IMR-90 (cell line): ENCODE measurements at regions not wholly inside any gene's neighbourhood (a gene's known extent, or its start where the extent isn't known, plus 50 kb on each side); places are given as distances from the start of the nearest gene placed in this dataset.

Experiments
- ATAC-seq: fragments of 200-7000 bp; cut with Tn5 transposase; 2 replicates; pipeline ENCODE4 v1.9.1; 2020; ENCODE audit warnings: low read depth, mild to moderate bottlenecking, moderate library complexity
- BruUV-seq: library from RNA; stranded (reverse); fragments of 400-500 nt; replicated peaks from 2 replicates; lab custom pipeline; 2021; lab: Mats Ljungman, UMichigan
- CTCF ChIA-PET: fragments of 300-600 bp; formaldehyde crosslinking; extraction: SDS; loops from one replicate; lab custom pipeline; 2021; ENCODE audit warnings: antibody characterized with exemption; lab: Yijun Ruan, JAX
- POLR2A ChIA-PET: fragments of 300-600 bp; sonication (Branson Sonifier 250); formaldehyde crosslinking; loops from one replicate; lab custom pipeline; 2022; ENCODE audit warnings: antibody characterized with exemption; ENCODE audit not compliant: unreplicated experiment; lab: Charles Lee
- DNase-seq: peaks from one replicate; pipeline ENCODE4 v3.0.0; 2013
- H2AFZ ChIP-seq: replicated peaks from 2 replicates; pipeline ENCODE3; 2013; ENCODE audit warnings: low read length, mild to moderate bottlenecking; ENCODE audit not compliant: poor library complexity
- H2AK5ac ChIP-seq: 2 replicates; pipeline ENCODE4 v1.6.1; 2013; ENCODE audit warnings: low read depth, low read length, inconsistent platforms
- H2AK9ac ChIP-seq: replicated peaks from 2 replicates; pipeline ENCODE3; 2013; ENCODE audit warnings: mild to moderate bottlenecking, low read depth, low read length, moderate library complexity; ENCODE audit not compliant: poor library complexity
- H2BK120ac ChIP-seq: 2 replicates; pipeline ENCODE4 v1.6.1; 2013; ENCODE audit warnings: low read depth, low read length, inconsistent platforms
- H2BK15ac ChIP-seq: 3 replicates; pipeline ENCODE4 v1.6.1; 2013; ENCODE audit warnings: low read depth, low read length, inconsistent platforms
- H2BK20ac ChIP-seq: 2 replicates; pipeline ENCODE4 v1.6.1; 2013; ENCODE audit warnings: low read depth, mild to moderate bottlenecking, inconsistent platforms, low read length, moderate library complexity
- H2BK5ac ChIP-seq: 2 replicates; pipeline ENCODE4 v1.6.1; 2013; ENCODE audit warnings: mild to moderate bottlenecking, low read depth, low read length, inconsistent platforms; ENCODE audit not compliant: poor library complexity, severe bottlenecking
- H3K14ac ChIP-seq: replicated peaks from 2 replicates; pipeline ENCODE4 v1.6.1; 2013; ENCODE audit warnings: low read depth, low read length, inconsistent platforms
- H3K18ac ChIP-seq: 2 replicates; pipeline ENCODE4 v1.6.1; 2013; ENCODE audit warnings: low read depth, low read length, control low read depth
- H3K23ac ChIP-seq: 2 replicates; pipeline ENCODE4 v1.6.1; 2013; ENCODE audit warnings: low read depth, low read length, inconsistent platforms
- H3K27ac ChIP-seq: 2 replicates; pipeline ENCODE4 v1.5.1; 2013; ENCODE audit warnings: mild to moderate bottlenecking, control low read depth, low read length; ENCODE audit not compliant: insufficient read depth
- H3K27me3 ChIP-seq: 2 replicates; pipeline ENCODE4 v1.6.1; 2013; ENCODE audit warnings: low read length; ENCODE audit not compliant: control insufficient read depth, insufficient read depth
- H3K36me3 ChIP-seq: 2 replicates; pipeline ENCODE4 v1.6.1; 2013; ENCODE audit warnings: low read length, mixed read lengths; ENCODE audit not compliant: control insufficient read depth, insufficient read depth
- H3K4ac ChIP-seq: 2 replicates; pipeline ENCODE4 v1.6.1; 2013; ENCODE audit warnings: low read depth, low read length, inconsistent platforms
- H3K4me1 ChIP-seq: 2 replicates; pipeline ENCODE4 v1.6.1; 2013; ENCODE audit warnings: low read length, mixed read lengths; ENCODE audit not compliant: control insufficient read depth, insufficient read depth
- H3K4me2 ChIP-seq: 2 replicates; pipeline ENCODE4 v1.6.1; 2013; ENCODE audit warnings: low read depth, mild to moderate bottlenecking, control low read depth, low read length, moderate library complexity
- H3K4me3 ChIP-seq: 2 replicates; pipeline ENCODE4 v1.5.1; 2013; ENCODE audit warnings: low read depth, mild to moderate bottlenecking, control low read depth, low read length, moderate library complexity; ENCODE audit not compliant: insufficient read depth
- H3K56ac ChIP-seq: 2 replicates; pipeline ENCODE4 v1.6.1; 2013; ENCODE audit warnings: low read length, inconsistent platforms; ENCODE audit not compliant: insufficient read depth; ENCODE audit errors: extremely low read depth
- H3K79me1 ChIP-seq, 2 experiments: 2 replicates each; pipeline ENCODE4 v1.6.1; 2013; ENCODE audit warnings: low read length in 2 of 2, inconsistent platforms in 1 of 2, low read depth in 1 of 2
- H3K9ac ChIP-seq: 2 replicates; pipeline ENCODE4 v1.6.1; 2013; ENCODE audit warnings: low read depth, low read length, control low read depth
- H3K9me1 ChIP-seq: 2 replicates; pipeline ENCODE4 v1.6.1; 2013; ENCODE audit warnings: low read length, inconsistent platforms; ENCODE audit not compliant: insufficient read depth
- H3K9me3 ChIP-seq: 2 replicates; pipeline ENCODE4 v1.6.1; 2013; ENCODE audit warnings: low read length; ENCODE audit not compliant: control insufficient read depth, insufficient read depth
- H4K20me1 ChIP-seq: 2 replicates; pipeline ENCODE4 v1.6.1; 2013; ENCODE audit warnings: low read length, inconsistent platforms; ENCODE audit not compliant: insufficient read depth
- H4K5ac ChIP-seq: 2 replicates; pipeline ENCODE4 v1.6.1; 2013; ENCODE audit warnings: mild to moderate bottlenecking, low read depth, low read length, control low read depth
- H4K8ac ChIP-seq, 2 experiments: 2 replicates each; pipeline ENCODE4 v1.6.1; 2013; ENCODE audit warnings: low read depth in 2 of 2, low read length in 2 of 2, control low read depth in 1 of 2, inconsistent platforms in 1 of 2
- H4K91ac ChIP-seq: 2 replicates; pipeline ENCODE4 v1.6.1; 2013; ENCODE audit warnings: low read depth, low read length, inconsistent platforms; ENCODE audit not compliant: insufficient read depth
- CEBPB ChIP-seq: IDR thresholded peaks from 2 replicates; pipeline ENCODE4 v1.6.1; 2012; ENCODE audit warnings: low read depth, low read length, improper control_type of control experiment
- FOS ChIP-seq: fragments of 150-350 bp; IDR thresholded peaks from 2 replicates; pipeline ENCODE4 v1.6.1; 2016; ENCODE audit warnings: low read depth, low read length
- MAZ ChIP-seq: IDR thresholded peaks from 2 replicates; pipeline ENCODE4 v1.6.1; 2012; ENCODE audit warnings: low read depth, mild to moderate bottlenecking, low read length, improper control_type of control experiment, moderate library complexity, borderline replicate concordance
- NFE2L2 ChIP-seq: fragments of 150-350 bp; IDR thresholded peaks from 2 replicates; pipeline ENCODE4 v1.6.1; 2016; ENCODE audit warnings: low read depth, mild to moderate bottlenecking, low read length
- USF2 ChIP-seq: fragments of 150-350 bp; IDR thresholded peaks from 2 replicates; pipeline ENCODE4 v1.6.1; 2017; ENCODE audit warnings: mild to moderate bottlenecking, antibody characterized with exemption, low read length, low read depth
- WGBS, 2 experiments: methylation state at CpG; one replicate each; pipeline versions ENCODE4 v1.1.5 to v1.1.7; 2013; ENCODE audit warnings: missing lambda C conversion rate in 2 of 2; ENCODE audit not compliant: insufficient read length in 1 of 2; ENCODE audit errors: extremely low coverage in 2 of 2; 5-methylcytosine and 5-hydroxymethylcytosine counted together
- dilution Hi-C: fragments of 300-500 bp; cut with HindIII; formaldehyde crosslinking; loops from one replicate; pipeline ENCODE4 v1.14.3; 2018; ENCODE audit warnings: low sequenced_read_pairs; ENCODE audit not compliant: unreplicated experiment
- in situ Hi-C: fragments of 300-500 bp; cut with MboI; formaldehyde crosslinking; loops from 3 replicates; pipeline ENCODE4 v1.14.3; 2019; ENCODE audit warnings: low sequenced_read_pairs, inconsistent platforms, mixed read lengths
- intact Hi-C: fragments of 100-400 bp; cut with micrococcal nuclease; formaldehyde crosslinking; loops from 2 replicates; pipeline ENCODE4 v1.10.0; 2022

- no TSS peak for BruUV-seq
- Histone ChIP-seq H2BK5ac (no peak overlapping the region), H3K18ac (no peak overlapping the region), H4K20me1 (no peaks in the 10 kb centered on the region), H3K4me3 (no peak overlapping the region), H3K56ac (no peak overlapping the region), H3K4me1 (no peaks in the 10 kb centered on the region), H2BK120ac (no peak overlapping the region), H4K91ac (no peak overlapping the region), H3K9me1 (no peaks in the 10 kb centered on the region), H4K8ac (no peak overlapping the region), H3K14ac (no peak overlapping the region), H4K5ac (no peak overlapping the region), H2AK9ac (no peak overlapping the region), H3K36me3 (no peaks in the 10 kb centered on the region), H2BK20ac (no peak overlapping the region), H3K27ac (no peak overlapping the region), H3K9me3 (peaks cover 2% of the 10 kb centered on the region; the same call in 1 of the 2 replicates), H3K4me2 (no peak overlapping the region), H3K4ac (no peak overlapping the region), H3K27me3 (no peaks in the 10 kb centered on the region), H2AK5ac (no peak overlapping the region), H3K23ac (no peak overlapping the region), H2BK15ac (no peak overlapping the region), H3K79me1 (no peaks in the 10 kb centered on the region), H3K9ac (no peak overlapping the region), H2AFZ (no peak overlapping the region)
- intact Hi-C loops = no loop called here
- DNase-seq (no peak), ATAC-seq (no peak)
- ChIA-PET POLR2A (no interaction called here), CTCF (no interaction called here)
- peak; percentile 54 for TF ChIP-seq CEBPB
- TF ChIP-seq USF2 = no peak
- TF ChIP-seq MAZ = no peak
- no peak for TF ChIP-seq NFE2L2
- TF ChIP-seq FOS = no peak
- in situ Hi-C loops = no loop called here
- dilution Hi-C loops = no loop called here
- 67% methylated on average over 1 of the region's 3 CpGs; no CpG with 5 or more reads in 1 of the 2 experiments for WGBS, 2 experiments
Measured at GRCh38 chr18:65459741-65460140, 291.1 kb upstream of the CDH7 start.
